ENCODE measurements at regions not wholly inside any gene's neighbourhood (a gene's known extent, or its start where the extent isn't known, plus 50 kb on each side); places are given as distances from the start of the nearest gene placed in this dataset.
A peak's percentile ranks its signal among the peaks of the same experiment; 100 is the strongest.

GRCh38 chr3:159865041-159865579 is 123.5 kb upstream of the IL12A start:
- Histone ChIP-seq H3K9me3 (replicated peaks; ENCODE audit: control insufficient read depth, low read depth, low read length) (no peaks in the 10 kb centered on the region), H3K4me1 (ENCODE audit: control insufficient read depth, insufficient read depth, low read length) (peaks cover 19% of the 10 kb centered on the region), H3K36me3 (ENCODE audit: control insufficient read depth, insufficient read depth, low read length) (peaks cover 11% of the 10 kb centered on the region), H3K27ac (ENCODE audit: low read length) (peak overlapping the region; percentile 78), H3K4me3 (ENCODE audit: low read length) (no peak overlapping the region), H3K27me3 (ENCODE audit: control insufficient read depth, insufficient read depth, low read length) (no peaks in the 10 kb centered on the region)
- whole genome bisulfite sequencing (ENCODE audit: insufficient coverage): no CpG with 5 or more reads among the region's 2 CpGs
- DNase-seq: peak; percentile 89

- Histone ChIP-seq H3K36me3 (ENCODE audit: control insufficient read depth, insufficient read depth, low read length) (peaks cover 11% of the 10 kb centered on the region), H3K4me3 (ENCODE audit: low read length) (no peak overlapping the region), H3K9me3 (replicated peaks; ENCODE audit: control insufficient read depth, low read depth, low read length) (no peaks in the 10 kb centered on the region), H3K27ac (ENCODE audit: low read length) (peak overlapping the region; percentile 78), H3K27me3 (ENCODE audit: control insufficient read depth, insufficient read depth, low read length) (no peaks in the 10 kb centered on the region), H3K4me1 (ENCODE audit: control insufficient read depth, insufficient read depth, low read length) (peaks cover 9% of the 10 kb centered on the region)
- DNase-seq: no peak
- WGBS (ENCODE audit: insufficient coverage): no CpG with 5 or more reads among the region's 5 CpGs
These were observed 122.4 kb upstream of the IL12A start for GRCh38 chr3:159866201-159866746.

GRCh38 chr3:159867372-159867771 is 121.3 kb upstream of the IL12A start:
- H3K27ac ChIP-seq (ENCODE audit: low read length): no peak overlapping the region
- peaks cover 6% of the 10 kb centered on the region for H3K4me1 ChIP-seq (ENCODE audit: control insufficient read depth, insufficient read depth, low read length)
- 76% methylated on average over 2 of the region's 2 CpGs for WGBS (ENCODE audit: insufficient coverage)

GRCh38 chr3:159870723-159871122 is 117.9 kb upstream of the IL12A start:
- no peak overlapping the region for H3K27ac ChIP-seq (ENCODE audit: low read length)
- H3K4me3 ChIP-seq (ENCODE audit: low read length): no peak overlapping the region
- peaks cover 11% of the 10 kb centered on the region for H3K36me3 ChIP-seq (ENCODE audit: control insufficient read depth, insufficient read depth, low read length)
- no peaks in the 10 kb centered on the region for H3K9me3 ChIP-seq (replicated peaks; ENCODE audit: control insufficient read depth, low read depth, low read length)
- no peaks in the 10 kb centered on the region for H3K27me3 ChIP-seq (ENCODE audit: control insufficient read depth, insufficient read depth, low read length)
- DNase-seq: no peak
- no peaks in the 10 kb centered on the region for H3K4me1 ChIP-seq (ENCODE audit: control insufficient read depth, insufficient read depth, low read length)
- no CpG with 5 or more reads among the region's 1 CpG for WGBS (ENCODE audit: insufficient coverage)

More at GRCh38 chr3:159867372-159867771, 121.3 kb upstream of the IL12A start:
- no peaks in the 10 kb centered on the region for H3K9me3 ChIP-seq (replicated peaks; ENCODE audit: control insufficient read depth, low read depth, low read length)
- H3K4me3 ChIP-seq (ENCODE audit: low read length): no peak overlapping the region
- no peak for DNase-seq
- H3K27me3 ChIP-seq (ENCODE audit: control insufficient read depth, insufficient read depth, low read length): no peaks in the 10 kb centered on the region
- peaks cover 11% of the 10 kb centered on the region for H3K36me3 ChIP-seq (ENCODE audit: control insufficient read depth, insufficient read depth, low read length)

GRCh38 chr3:159872374-159873109 is 116.1 kb upstream of the IL12A start:
- no peak for DNase-seq
- WGBS (ENCODE audit: insufficient coverage): no CpG with 5 or more reads among the region's 3 CpGs
- Histone ChIP-seq H3K4me3 (ENCODE audit: low read length) (no peak overlapping the region), H3K27ac (ENCODE audit: low read length) (no peak overlapping the region), H3K36me3 (ENCODE audit: control insufficient read depth, insufficient read depth, low read length) (peaks cover 2% of the 10 kb centered on the region), H3K9me3 (replicated peaks; ENCODE audit: control insufficient read depth, low read depth, low read length) (no peaks in the 10 kb centered on the region), H3K27me3 (ENCODE audit: control insufficient read depth, insufficient read depth, low read length) (no peaks in the 10 kb centered on the region), H3K4me1 (ENCODE audit: control insufficient read depth, insufficient read depth, low read length) (no peaks in the 10 kb centered on the region)

GRCh38 chr3:159875116-159875515 is 113.5 kb upstream of the IL12A start:
- no peak overlapping the region for H3K4me3 ChIP-seq (ENCODE audit: low read length)
- H3K27ac ChIP-seq (ENCODE audit: low read length): no peak overlapping the region
- peaks cover 2% of the 10 kb centered on the region for H3K36me3 ChIP-seq (ENCODE audit: control insufficient read depth, insufficient read depth, low read length)
- H3K9me3 ChIP-seq (replicated peaks; ENCODE audit: control insufficient read depth, low read depth, low read length): no peaks in the 10 kb centered on the region
- no peak for DNase-seq
- H3K27me3 ChIP-seq (ENCODE audit: control insufficient read depth, insufficient read depth, low read length): no peaks in the 10 kb centered on the region
- no peaks in the 10 kb centered on the region for H3K4me1 ChIP-seq (ENCODE audit: control insufficient read depth, insufficient read depth, low read length)

- no peak overlapping the region for H3K27ac ChIP-seq (ENCODE audit: low read length)
- peaks cover 2% of the 10 kb centered on the region for H3K36me3 ChIP-seq (ENCODE audit: control insufficient read depth, insufficient read depth, low read length)
- no peak for DNase-seq
- no peaks in the 10 kb centered on the region for H3K9me3 ChIP-seq (replicated peaks; ENCODE audit: control insufficient read depth, low read depth, low read length)
- H3K4me1 ChIP-seq (ENCODE audit: control insufficient read depth, insufficient read depth, low read length): peaks cover 10% of the 10 kb centered on the region
- no peak overlapping the region for H3K4me3 ChIP-seq (ENCODE audit: low read length)
- WGBS (ENCODE audit: insufficient coverage): 91% methylated on average over 3 of the region's 5 CpGs
- H3K27me3 ChIP-seq (ENCODE audit: control insufficient read depth, insufficient read depth, low read length): no peaks in the 10 kb centered on the region
These were observed 110.7 kb upstream of the IL12A start for GRCh38 chr3:159877924-159878323.

- H3K9me3 ChIP-seq (replicated peaks; ENCODE audit: control insufficient read depth, low read depth, low read length): no peaks in the 10 kb centered on the region
- peaks cover 2% of the 10 kb centered on the region for H3K36me3 ChIP-seq (ENCODE audit: control insufficient read depth, insufficient read depth, low read length)
- H3K4me3 ChIP-seq (ENCODE audit: low read length): no peak overlapping the region
- peaks cover 15% of the 10 kb centered on the region for H3K4me1 ChIP-seq (ENCODE audit: control insufficient read depth, insufficient read depth, low read length)
- WGBS (ENCODE audit: insufficient coverage): no CpG with 5 or more reads among the region's 2 CpGs
- no peak for DNase-seq
- H3K27ac ChIP-seq (ENCODE audit: low read length): no peak overlapping the region
- H3K27me3 ChIP-seq (ENCODE audit: control insufficient read depth, insufficient read depth, low read length): no peaks in the 10 kb centered on the region
These were observed 109.5 kb upstream of the IL12A start for GRCh38 chr3:159879146-159879545.

GRCh38 chr3:159879598-159879997 is 109.0 kb upstream of the IL12A start:
- peaks cover 15% of the 10 kb centered on the region for H3K4me1 ChIP-seq (ENCODE audit: control insufficient read depth, insufficient read depth, low read length)
- H3K27ac ChIP-seq (ENCODE audit: low read length): no peak overlapping the region
- H3K4me3 ChIP-seq (ENCODE audit: low read length): no peak overlapping the region
- no peak for DNase-seq
- H3K9me3 ChIP-seq (replicated peaks; ENCODE audit: control insufficient read depth, low read depth, low read length): no peaks in the 10 kb centered on the region
- no peaks in the 10 kb centered on the region for H3K27me3 ChIP-seq (ENCODE audit: control insufficient read depth, insufficient read depth, low read length)
- H3K36me3 ChIP-seq (ENCODE audit: control insufficient read depth, insufficient read depth, low read length): peaks cover 2% of the 10 kb centered on the region
- WGBS (ENCODE audit: insufficient coverage): 54% methylated on average over 3 of the region's 6 CpGs

- WGBS (ENCODE audit: insufficient coverage): no CpG with 5 or more reads among the region's 2 CpGs
- Histone ChIP-seq H3K4me1 (ENCODE audit: control insufficient read depth, insufficient read depth, low read length) (peaks cover 15% of the 10 kb centered on the region), H3K27me3 (ENCODE audit: control insufficient read depth, insufficient read depth, low read length) (no peaks in the 10 kb centered on the region), H3K27ac (ENCODE audit: low read length) (no peak overlapping the region), H3K9me3 (replicated peaks; ENCODE audit: control insufficient read depth, low read depth, low read length) (no peaks in the 10 kb centered on the region), H3K36me3 (ENCODE audit: control insufficient read depth, insufficient read depth, low read length) (peaks cover 4% of the 10 kb centered on the region), H3K4me3 (ENCODE audit: low read length) (no peak overlapping the region)
- no peak for DNase-seq
These were observed 107.4 kb upstream of the IL12A start for GRCh38 chr3:159881208-159881607.

Data from muscle of leg (tissue), 3 donors.